IMR-90 (cell line): ENCODE measurements at regions not wholly inside any gene's neighbourhood (a gene's known extent, or its start where the extent isn't known, plus 50 kb on each side); places are given as distances from the start of the nearest gene placed in this dataset.
"Not testable (repeated sequence)": the region's sequence is repeated elsewhere in the genome, so short reads cannot be mapped to it uniquely, and the experiment has no call there.

ENCODE experiments used
- ATAC-seq: fragments of 200-7000 bp; cut with Tn5 transposase; 2 replicates; pipeline ENCODE4 v1.9.1; 2020; ENCODE audit warnings: low read depth, mild to moderate bottlenecking, moderate library complexity
- BruUV-seq: library from RNA; stranded (reverse); fragments of 400-500 nt; replicated peaks from 2 replicates; lab custom pipeline; 2021; lab: Mats Ljungman, UMichigan
- CTCF ChIA-PET: fragments of 300-600 bp; formaldehyde crosslinking; extraction: SDS; loops from one replicate; lab custom pipeline; 2021; ENCODE audit warnings: antibody characterized with exemption; lab: Yijun Ruan, JAX
- POLR2A ChIA-PET: fragments of 300-600 bp; sonication (Branson Sonifier 250); formaldehyde crosslinking; loops from one replicate; lab custom pipeline; 2022; ENCODE audit warnings: antibody characterized with exemption; ENCODE audit not compliant: unreplicated experiment; lab: Charles Lee
- DNase-seq: peaks from one replicate; pipeline ENCODE4 v3.0.0; 2013
- H2AFZ ChIP-seq: replicated peaks from 2 replicates; pipeline ENCODE3; 2013; ENCODE audit warnings: low read length, mild to moderate bottlenecking; ENCODE audit not compliant: poor library complexity
- H2AK5ac ChIP-seq: 2 replicates; pipeline ENCODE4 v1.6.1; 2013; ENCODE audit warnings: low read depth, low read length, inconsistent platforms
- H2AK9ac ChIP-seq: replicated peaks from 2 replicates; pipeline ENCODE3; 2013; ENCODE audit warnings: mild to moderate bottlenecking, low read depth, low read length, moderate library complexity; ENCODE audit not compliant: poor library complexity
- H2BK120ac ChIP-seq: 2 replicates; pipeline ENCODE4 v1.6.1; 2013; ENCODE audit warnings: low read depth, low read length, inconsistent platforms
- H2BK15ac ChIP-seq: 3 replicates; pipeline ENCODE4 v1.6.1; 2013; ENCODE audit warnings: low read depth, low read length, inconsistent platforms
- H2BK20ac ChIP-seq: 2 replicates; pipeline ENCODE4 v1.6.1; 2013; ENCODE audit warnings: low read depth, mild to moderate bottlenecking, inconsistent platforms, low read length, moderate library complexity
- H2BK5ac ChIP-seq: 2 replicates; pipeline ENCODE4 v1.6.1; 2013; ENCODE audit warnings: mild to moderate bottlenecking, low read depth, low read length, inconsistent platforms; ENCODE audit not compliant: poor library complexity, severe bottlenecking
- H3K14ac ChIP-seq: replicated peaks from 2 replicates; pipeline ENCODE4 v1.6.1; 2013; ENCODE audit warnings: low read depth, low read length, inconsistent platforms
- H3K18ac ChIP-seq: 2 replicates; pipeline ENCODE4 v1.6.1; 2013; ENCODE audit warnings: low read depth, low read length, control low read depth
- H3K23ac ChIP-seq: 2 replicates; pipeline ENCODE4 v1.6.1; 2013; ENCODE audit warnings: low read depth, low read length, inconsistent platforms
- H3K27ac ChIP-seq: 2 replicates; pipeline ENCODE4 v1.5.1; 2013; ENCODE audit warnings: mild to moderate bottlenecking, control low read depth, low read length; ENCODE audit not compliant: insufficient read depth
- H3K27me3 ChIP-seq: 2 replicates; pipeline ENCODE4 v1.6.1; 2013; ENCODE audit warnings: low read length; ENCODE audit not compliant: control insufficient read depth, insufficient read depth
- H3K36me3 ChIP-seq: 2 replicates; pipeline ENCODE4 v1.6.1; 2013; ENCODE audit warnings: low read length, mixed read lengths; ENCODE audit not compliant: control insufficient read depth, insufficient read depth
- H3K4ac ChIP-seq: 2 replicates; pipeline ENCODE4 v1.6.1; 2013; ENCODE audit warnings: low read depth, low read length, inconsistent platforms
- H3K4me1 ChIP-seq: 2 replicates; pipeline ENCODE4 v1.6.1; 2013; ENCODE audit warnings: low read length, mixed read lengths; ENCODE audit not compliant: control insufficient read depth, insufficient read depth
- H3K4me2 ChIP-seq: 2 replicates; pipeline ENCODE4 v1.6.1; 2013; ENCODE audit warnings: low read depth, mild to moderate bottlenecking, control low read depth, low read length, moderate library complexity
- H3K4me3 ChIP-seq: 2 replicates; pipeline ENCODE4 v1.5.1; 2013; ENCODE audit warnings: low read depth, mild to moderate bottlenecking, control low read depth, low read length, moderate library complexity; ENCODE audit not compliant: insufficient read depth
- H3K56ac ChIP-seq: 2 replicates; pipeline ENCODE4 v1.6.1; 2013; ENCODE audit warnings: low read length, inconsistent platforms; ENCODE audit not compliant: insufficient read depth; ENCODE audit errors: extremely low read depth
- H3K79me1 ChIP-seq, 2 experiments: 2 replicates each; pipeline ENCODE4 v1.6.1; 2013; ENCODE audit warnings: low read length in 2 of 2, inconsistent platforms in 1 of 2, low read depth in 1 of 2
- H3K9ac ChIP-seq: 2 replicates; pipeline ENCODE4 v1.6.1; 2013; ENCODE audit warnings: low read depth, low read length, control low read depth
- H3K9me1 ChIP-seq: 2 replicates; pipeline ENCODE4 v1.6.1; 2013; ENCODE audit warnings: low read length, inconsistent platforms; ENCODE audit not compliant: insufficient read depth
- H3K9me3 ChIP-seq: 2 replicates; pipeline ENCODE4 v1.6.1; 2013; ENCODE audit warnings: low read length; ENCODE audit not compliant: control insufficient read depth, insufficient read depth
- H4K20me1 ChIP-seq: 2 replicates; pipeline ENCODE4 v1.6.1; 2013; ENCODE audit warnings: low read length, inconsistent platforms; ENCODE audit not compliant: insufficient read depth
- H4K5ac ChIP-seq: 2 replicates; pipeline ENCODE4 v1.6.1; 2013; ENCODE audit warnings: mild to moderate bottlenecking, low read depth, low read length, control low read depth
- H4K8ac ChIP-seq, 2 experiments: 2 replicates each; pipeline ENCODE4 v1.6.1; 2013; ENCODE audit warnings: low read depth in 2 of 2, low read length in 2 of 2, control low read depth in 1 of 2, inconsistent platforms in 1 of 2
- H4K91ac ChIP-seq: 2 replicates; pipeline ENCODE4 v1.6.1; 2013; ENCODE audit warnings: low read depth, low read length, inconsistent platforms; ENCODE audit not compliant: insufficient read depth
- BHLHE40 ChIP-seq: fragments of 150-350 bp; IDR thresholded peaks from 2 replicates; pipeline ENCODE4 v1.6.1; 2016; ENCODE audit warnings: mild to moderate bottlenecking, low read depth, low read length
- CEBPB ChIP-seq: IDR thresholded peaks from 2 replicates; pipeline ENCODE4 v1.6.1; 2012; ENCODE audit warnings: low read depth, low read length, improper control_type of control experiment
- CHD1 ChIP-seq: IDR thresholded peaks from 2 replicates; pipeline ENCODE4 v1.6.1; 2012; ENCODE audit warnings: low read depth, low read length, improper control_type of control experiment
- MAFK ChIP-seq: IDR thresholded peaks from 2 replicates; pipeline ENCODE4 v1.6.1; 2012; ENCODE audit warnings: low read depth, low read length, improper control_type of control experiment
- MAZ ChIP-seq: IDR thresholded peaks from 2 replicates; pipeline ENCODE4 v1.6.1; 2012; ENCODE audit warnings: low read depth, mild to moderate bottlenecking, low read length, improper control_type of control experiment, moderate library complexity, borderline replicate concordance
- NFE2L2 ChIP-seq: fragments of 150-350 bp; IDR thresholded peaks from 2 replicates; pipeline ENCODE4 v1.6.1; 2016; ENCODE audit warnings: low read depth, mild to moderate bottlenecking, low read length
- RFX5 ChIP-seq: IDR thresholded peaks from 2 replicates; pipeline ENCODE4 v1.8.0; 2012; ENCODE audit warnings: low read depth, mild to moderate bottlenecking, low read length, moderate library complexity
- WGBS, 2 experiments: methylation state at CpG; one replicate each; pipeline versions ENCODE4 v1.1.5 to v1.1.7; 2013; ENCODE audit warnings: missing lambda C conversion rate in 2 of 2; ENCODE audit not compliant: insufficient read length in 1 of 2; ENCODE audit errors: extremely low coverage in 2 of 2; 5-methylcytosine and 5-hydroxymethylcytosine counted together
- dilution Hi-C: fragments of 300-500 bp; cut with HindIII; formaldehyde crosslinking; loops from one replicate; pipeline ENCODE4 v1.14.3; 2018; ENCODE audit warnings: low sequenced_read_pairs; ENCODE audit not compliant: unreplicated experiment
- in situ Hi-C: fragments of 300-500 bp; cut with MboI; formaldehyde crosslinking; loops from 3 replicates; pipeline ENCODE4 v1.14.3; 2019; ENCODE audit warnings: low sequenced_read_pairs, inconsistent platforms, mixed read lengths
- intact Hi-C: fragments of 100-400 bp; cut with micrococcal nuclease; formaldehyde crosslinking; loops from 2 replicates; pipeline ENCODE4 v1.10.0; 2022
- TF ChIP-seq, protein P1 (sequence below): fragments of 150-350 bp; IDR thresholded peaks from 2 replicates; pipeline ENCODE4 v1.6.1; 2016; ENCODE audit warnings: low read depth, mild to moderate bottlenecking, low read length, moderate library complexity, borderline replicate concordance

DNA sequence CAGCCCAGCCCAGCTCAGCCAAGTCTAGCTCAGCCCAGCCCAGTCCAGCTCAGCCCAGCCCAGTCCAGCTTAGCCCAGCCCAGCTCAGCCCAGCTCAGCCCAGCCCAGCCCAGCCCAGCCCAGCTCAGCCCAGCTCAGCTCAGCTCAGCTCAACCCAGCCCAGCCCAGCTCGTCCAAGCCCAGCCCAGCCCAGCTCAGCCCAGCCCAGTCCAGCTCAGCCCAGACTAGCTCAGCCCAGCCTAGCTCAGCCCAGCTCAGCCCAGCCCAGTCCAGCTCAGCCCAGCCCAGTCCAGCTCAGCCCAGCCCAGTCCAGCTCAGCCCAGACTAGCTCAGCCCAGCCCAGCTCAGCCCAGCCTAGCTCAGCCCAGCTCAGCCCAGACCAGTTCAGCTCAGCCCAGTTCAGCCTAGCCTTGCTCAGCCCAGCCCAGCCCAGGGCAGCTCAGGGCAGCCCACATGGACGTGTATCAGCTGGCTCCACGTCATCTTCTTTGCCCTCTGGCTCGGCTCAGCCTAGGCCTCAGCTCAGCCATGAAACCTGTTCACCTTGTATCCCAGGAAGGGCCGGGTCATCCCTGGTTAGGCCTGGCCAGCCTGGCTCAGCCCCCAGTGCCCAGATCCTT is 185.6 kb downstream of the TMEM121 start:
- intact Hi-C loops (no loop called here), in situ Hi-C loops (no loop called here), dilution Hi-C loops (no loop called here)
- Histone ChIP-seq H3K27me3 (no peaks in the 10 kb centered on the region), H4K5ac (no peak overlapping the region), H3K4me3 (no peak overlapping the region), H2BK5ac (no peak overlapping the region), H3K79me1 (no peaks in the 10 kb centered on the region), H3K14ac (no peak overlapping the region), H3K18ac (no peak overlapping the region), H2BK15ac (no peak overlapping the region), H2AK9ac (no peak overlapping the region), H3K4me1 (no peaks in the 10 kb centered on the region), H4K20me1 (no peaks in the 10 kb centered on the region), H3K56ac (no peak overlapping the region), H2AFZ (no peak overlapping the region), H3K27ac (no peak overlapping the region), H4K91ac (no peak overlapping the region), H3K4me2 (no peak overlapping the region), H3K36me3 (no peaks in the 10 kb centered on the region), H4K8ac (no peak overlapping the region), H2AK5ac (no peak overlapping the region), H3K9ac (no peak overlapping the region), H2BK20ac (no peak overlapping the region), H3K9me3 (peaks cover 22% of the 10 kb centered on the region), H3K23ac (no peak overlapping the region), H3K4ac (no peak overlapping the region), H2BK120ac (no peak overlapping the region), H3K9me1 (no peaks in the 10 kb centered on the region)
- TF ChIP-seq NFE2L2 (no peak), MAZ (no peak), MAFK (no peak), RFX5 (no peak), CEBPB (no peak), CHD1 (no peak), BHLHE40 (no peak)
- TF ChIP-seq, protein P1, sequence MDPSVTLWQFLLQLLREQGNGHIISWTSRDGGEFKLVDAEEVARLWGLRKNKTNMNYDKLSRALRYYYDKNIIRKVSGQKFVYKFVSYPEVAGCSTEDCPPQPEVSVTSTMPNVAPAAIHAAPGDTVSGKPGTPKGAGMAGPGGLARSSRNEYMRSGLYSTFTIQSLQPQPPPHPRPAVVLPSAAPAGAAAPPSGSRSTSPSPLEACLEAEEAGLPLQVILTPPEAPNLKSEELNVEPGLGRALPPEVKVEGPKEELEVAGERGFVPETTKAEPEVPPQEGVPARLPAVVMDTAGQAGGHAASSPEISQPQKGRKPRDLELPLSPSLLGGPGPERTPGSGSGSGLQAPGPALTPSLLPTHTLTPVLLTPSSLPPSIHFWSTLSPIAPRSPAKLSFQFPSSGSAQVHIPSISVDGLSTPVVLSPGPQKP: no peak
- no peak for DNase-seq
- ChIA-PET POLR2A (no interaction called here), CTCF (interaction anchor here (0.7 kb wide), 1 partner anchor 569 kb away, joined by 5 read pairs; no protein-coding TSS in a partner anchor)
- no TSS peak for BruUV-seq
- ATAC-seq: no peak
- 30% methylated on average over 3 of the region's 5 CpGs; no CpG with 5 or more reads in 1 of the 2 experiments for WGBS, 2 experiments

DNA sequence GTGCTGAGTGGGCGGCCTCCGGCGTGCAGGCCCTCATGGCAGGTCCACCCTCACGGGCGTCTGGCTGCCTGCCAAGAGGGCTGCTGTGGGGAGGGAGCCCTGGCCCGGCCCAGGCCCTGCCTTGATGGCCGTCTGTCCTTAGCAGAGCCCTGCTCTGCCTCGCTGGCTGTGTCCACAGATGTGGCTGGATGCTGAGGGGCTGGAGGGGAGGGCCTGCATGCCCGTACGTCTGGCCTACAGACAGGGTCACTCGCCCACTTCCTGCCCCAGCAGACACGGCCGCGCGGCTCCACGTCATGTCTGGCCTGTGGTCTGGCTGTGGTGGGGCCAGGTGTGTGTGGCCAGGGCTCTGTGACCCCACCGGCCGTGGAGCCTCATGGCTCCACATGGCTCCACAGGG is 186.3 kb downstream of the TMEM121 start:
- BruUV-seq, H3K14ac ChIP-seq, H4K91ac ChIP-seq, H3K9me1 ChIP-seq, H3K4me1 ChIP-seq, H2BK20ac ChIP-seq, H3K27ac ChIP-seq, in situ Hi-C loops, intact Hi-C loops, H2BK15ac ChIP-seq, H4K8ac ChIP-seq, DNase-seq, H3K9ac ChIP-seq, H2BK5ac ChIP-seq, CTCF ChIA-PET, H3K23ac ChIP-seq, H3K56ac ChIP-seq, H3K36me3 ChIP-seq, H2AK5ac ChIP-seq, H3K79me1 ChIP-seq, H3K4me2 ChIP-seq, H2BK120ac ChIP-seq, POLR2A ChIA-PET, H3K4ac ChIP-seq, H3K4me3 ChIP-seq, H2AK9ac ChIP-seq, H3K18ac ChIP-seq, H4K20me1 ChIP-seq, ATAC-seq, H3K27me3 ChIP-seq, H4K5ac ChIP-seq, dilution Hi-C loops, H2AFZ ChIP-seq: not testable (repeated sequence)
- peaks cover 22% of the 10 kb centered on the region for H3K9me3 ChIP-seq
- no CpG with 5 or more reads among the region's 18 CpGs for WGBS, 2 experiments
